Fibroblast of pulmonary artery (primary cell): ENCODE measurements at regions not wholly inside any gene's neighbourhood (a gene's known extent, or its start where the extent isn't known, plus 50 kb on each side); places are given as distances from the start of the nearest gene placed in this dataset.
"Not testable (repeated sequence)": the region's sequence is repeated elsewhere in the genome, so short reads cannot be mapped to it uniquely, and the experiment has no call there.

ENCODE experiments used
- DNase-seq: peaks from one replicate; pipeline ENCODE4 v3.0.0-alpha.2; 2010; ENCODE audit warnings: low read depth
- H3K4me3 ChIP-seq: replicated peaks from 2 replicates; pipeline ENCODE4 v1.5.1; 2011; ENCODE audit warnings: low read depth, mild to moderate bottlenecking, control low read depth, low read length, moderate library complexity
- CTCF ChIP-seq: IDR thresholded peaks from 2 replicates; pipeline ENCODE4 v1.5.1; 2011; ENCODE audit warnings: mild to moderate bottlenecking, control low read depth, low read length, inconsistent platforms; ENCODE audit errors: missing control alignments

GRCh38 chr16:35599429-35600160 is 2140.2 kb downstream of the TP53TG3F start:
- no peak for DNase-seq
- no peak for TF ChIP-seq CTCF
- no peak overlapping the region for H3K4me3 ChIP-seq

GRCh38 chr16:35600161-35600555 is 2140.7 kb downstream of the TP53TG3F start:
- not testable (repeated sequence) for DNase-seq

GRCh38 chr16:35602116-35602515 is 2142.7 kb downstream of the TP53TG3F start:
- no peak for TF ChIP-seq CTCF
- H3K4me3 ChIP-seq = no peak overlapping the region
- no peak for DNase-seq

More at GRCh38 chr16:35600161-35600555, 2140.7 kb downstream of the TP53TG3F start:
- H3K4me3 ChIP-seq = not testable (repeated sequence)

GRCh38 chr16:35603371-35603770 is 2144.0 kb downstream of the TP53TG3F start:
- H3K4me3 ChIP-seq, DNase-seq: not testable (repeated sequence)

- H3K4me3 ChIP-seq = no peak overlapping the region
- DNase-seq = no peak
- TF ChIP-seq CTCF = no peak
Measured at GRCh38 chr16:35605921-35606320, 2146.5 kb downstream of the TP53TG3F start.

GRCh38 chr16:35614883-35615282 is 2155.5 kb downstream of the TP53TG3F start:
- not testable (repeated sequence) for DNase-seq

GRCh38 chr16:35619176-35619575 is 2159.8 kb downstream of the TP53TG3F start:
- not testable (repeated sequence) for DNase-seq, H3K4me3 ChIP-seq

More at GRCh38 chr16:35614883-35615282, 2155.5 kb downstream of the TP53TG3F start:
- H3K4me3 ChIP-seq = not testable (repeated sequence)

GRCh38 chr16:35626041-35626440 is 2166.6 kb downstream of the TP53TG3F start:
- no peak for TF ChIP-seq CTCF
- H3K4me3 ChIP-seq = no peak overlapping the region
- no peak for DNase-seq

GRCh38 chr16:35628976-35629375 is 2169.6 kb downstream of the TP53TG3F start:
- TF ChIP-seq CTCF = no peak
- no peak for DNase-seq
- no peak overlapping the region for H3K4me3 ChIP-seq
